ENCODE measurements at regions not wholly inside any gene's neighbourhood (a gene's known extent, or its start where the extent isn't known, plus 50 kb on each side); places are given as distances from the start of the nearest gene placed in this dataset.

GRCh38 chr14:22487941-22488340 is 101.1 kb downstream of the DAD1 start:
- no peaks in the 10 kb centered on the region for H3K9me3 ChIP-seq (ENCODE audit: low read depth)
- no peaks in the 10 kb centered on the region for H3K36me3 ChIP-seq
- H3K27ac ChIP-seq = no peak overlapping the region
- H3K4me3 ChIP-seq = no peak overlapping the region
- TF ChIP-seq CTCF (IDR thresholded peaks at IDR 0.05; ENCODE audit: low read depth, low read length) = no peak
- DNase-seq (ENCODE audit: low read depth in 1 of 2, low spot score in 1 of 2) = peak in 1 of 2 donors; percentile 66
- peaks cover 32% of the 10 kb centered on the region for H3K4me1 ChIP-seq (ENCODE audit: low read depth)
- H3K27me3 ChIP-seq = peaks cover 30% of the 10 kb centered on the region

GRCh38 chr14:22487401-22487800 is 101.6 kb downstream of the DAD1 start:
- H3K27me3 ChIP-seq = peaks cover 25% of the 10 kb centered on the region
- no peak for DNase-seq (ENCODE audit: low read depth in 1 of 2, low spot score in 1 of 2)
- no peak overlapping the region for H3K4me3 ChIP-seq
- no peaks in the 10 kb centered on the region for H3K36me3 ChIP-seq
- H3K4me1 ChIP-seq (ENCODE audit: low read depth) = peaks cover 32% of the 10 kb centered on the region
- H3K9me3 ChIP-seq (ENCODE audit: low read depth) = no peaks in the 10 kb centered on the region
- no peak for TF ChIP-seq CTCF (IDR thresholded peaks at IDR 0.05; ENCODE audit: low read depth, low read length)
- H3K27ac ChIP-seq = no peak overlapping the region

- Histone ChIP-seq H3K36me3 (no peaks in the 10 kb centered on the region), H3K9me3 (ENCODE audit: low read depth) (no peaks in the 10 kb centered on the region), H3K4me3 (no peak overlapping the region), H3K27ac (no peak overlapping the region), H3K27me3 (peaks cover 18% of the 10 kb centered on the region), H3K4me1 (ENCODE audit: low read depth) (peaks cover 32% of the 10 kb centered on the region)
- no peak for TF ChIP-seq CTCF (IDR thresholded peaks at IDR 0.05; ENCODE audit: low read depth, low read length)
- peak in 1 of 2 donors; percentile 41 for DNase-seq (ENCODE audit: low read depth in 1 of 2, low spot score in 1 of 2)
Measured at GRCh38 chr14:22486675-22487074, 102.3 kb downstream of the DAD1 start.

- Histone ChIP-seq H3K9me3 (ENCODE audit: low read depth) (no peaks in the 10 kb centered on the region), H3K27me3 (peaks cover 10% of the 10 kb centered on the region), H3K4me3 (no peak overlapping the region), H3K4me1 (ENCODE audit: low read depth) (peaks cover 40% of the 10 kb centered on the region), H3K27ac (no peak overlapping the region), H3K36me3 (no peaks in the 10 kb centered on the region)
- TF ChIP-seq CTCF (IDR thresholded peaks at IDR 0.05; ENCODE audit: low read depth, low read length) = no peak
- DNase-seq (ENCODE audit: low read depth in 1 of 2, low spot score in 1 of 2) = no peak
Measured at GRCh38 chr14:22485649-22486048, 103.4 kb downstream of the DAD1 start.

GRCh38 chr14:22485178-22485577 is 103.8 kb downstream of the DAD1 start:
- no peak overlapping the region for H3K27ac ChIP-seq
- H3K9me3 ChIP-seq (ENCODE audit: low read depth) = no peaks in the 10 kb centered on the region
- peaks cover 40% of the 10 kb centered on the region for H3K4me1 ChIP-seq (ENCODE audit: low read depth)
- TF ChIP-seq CTCF (IDR thresholded peaks at IDR 0.05; ENCODE audit: low read depth, low read length) = no peak
- no peaks in the 10 kb centered on the region for H3K36me3 ChIP-seq
- no peak overlapping the region for H3K4me3 ChIP-seq
- peak in 1 of 2 donors; percentile 64 for DNase-seq (ENCODE audit: low read depth in 1 of 2, low spot score in 1 of 2)
- peaks cover 6% of the 10 kb centered on the region for H3K27me3 ChIP-seq

GRCh38 chr14:22484632-22485031 is 104.4 kb downstream of the DAD1 start:
- H3K4me1 ChIP-seq (ENCODE audit: low read depth) = peaks cover 39% of the 10 kb centered on the region
- H3K9me3 ChIP-seq (ENCODE audit: low read depth) = no peaks in the 10 kb centered on the region
- no peak for TF ChIP-seq CTCF (IDR thresholded peaks at IDR 0.05; ENCODE audit: low read depth, low read length)
- no peaks in the 10 kb centered on the region for H3K36me3 ChIP-seq
- peak; percentile 60 to 91 for DNase-seq (ENCODE audit: low read depth in 1 of 2, low spot score in 1 of 2)
- H3K4me3 ChIP-seq = no peak overlapping the region
- H3K27ac ChIP-seq = no peak overlapping the region
- peaks cover 4% of the 10 kb centered on the region for H3K27me3 ChIP-seq
